HG03565 (cell line): ENCODE measurements at regions not wholly inside any gene's neighbourhood (a gene's known extent, or its start where the extent isn't known, plus 50 kb on each side); places are given as distances from the start of the nearest gene placed in this dataset.

ENCODE experiments used
- ATAC-seq: cut with Tn5 transposase; IDR thresholded peaks from one replicate; pipeline ENCODE4 v1.9.1; 2021; ENCODE audit warnings: mild to moderate bottlenecking, moderate library complexity; ENCODE audit not compliant: unreplicated experiment

- no peak for ATAC-seq
Measured at GRCh38 chr4:125739760-125740159, 425.0 kb downstream of the FAT4 start.

DNA sequence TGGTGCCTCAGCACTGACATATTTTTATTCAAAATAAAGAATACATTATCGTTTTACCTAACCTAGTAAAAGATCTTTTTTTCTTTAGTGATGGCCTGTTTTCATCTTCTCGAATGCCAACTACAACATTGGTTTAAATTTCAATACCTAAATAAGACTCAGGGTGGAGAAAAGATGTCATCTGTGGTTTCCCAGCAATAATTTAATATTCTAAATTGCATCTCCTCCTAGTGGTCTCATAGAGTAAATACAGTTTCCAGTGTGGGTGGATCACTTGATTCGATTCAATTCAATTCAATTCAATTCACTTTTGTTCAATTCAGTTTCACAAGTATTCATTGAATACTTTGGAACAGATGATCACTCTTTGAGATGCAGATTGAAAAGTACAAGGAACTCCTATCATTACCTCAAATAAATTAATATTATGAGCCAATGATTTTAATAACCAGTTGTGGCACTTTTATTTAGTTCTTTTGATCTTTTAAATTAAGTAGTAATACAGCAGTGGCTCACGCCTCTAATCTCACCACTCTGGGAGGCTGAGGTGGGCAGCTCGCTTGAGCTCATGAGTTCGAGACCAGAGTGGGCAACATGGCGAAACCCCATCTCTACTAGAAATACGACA lies 427.2 kb downstream of the FAT4 start:
- ATAC-seq, result no peak

DNA sequence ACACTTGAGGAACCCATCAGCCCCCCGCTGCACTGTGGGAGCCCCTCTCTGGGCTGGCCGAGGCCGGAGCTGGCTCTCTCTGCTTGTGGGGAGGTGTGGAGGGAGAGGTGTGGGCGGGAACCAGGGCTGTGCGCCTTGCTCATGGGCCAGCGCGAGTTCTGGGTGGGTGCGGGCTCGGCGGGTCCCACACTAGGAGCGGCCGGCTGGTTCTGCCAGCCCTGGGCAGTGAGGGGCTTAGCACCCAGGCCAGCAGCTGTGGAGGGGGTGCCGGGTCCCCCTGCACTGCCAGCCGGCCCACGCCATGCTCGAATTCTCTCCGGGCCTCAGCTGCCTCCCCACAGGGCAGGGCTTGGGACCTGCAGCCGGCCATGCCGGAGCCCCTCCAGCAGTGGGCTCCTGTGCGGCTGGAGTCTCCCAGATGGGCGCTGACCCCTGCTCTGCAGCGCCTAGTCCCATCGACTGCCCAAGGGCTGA lies 430.2 kb downstream of the FAT4 start:
- ATAC-seq, result no peak

DNA sequence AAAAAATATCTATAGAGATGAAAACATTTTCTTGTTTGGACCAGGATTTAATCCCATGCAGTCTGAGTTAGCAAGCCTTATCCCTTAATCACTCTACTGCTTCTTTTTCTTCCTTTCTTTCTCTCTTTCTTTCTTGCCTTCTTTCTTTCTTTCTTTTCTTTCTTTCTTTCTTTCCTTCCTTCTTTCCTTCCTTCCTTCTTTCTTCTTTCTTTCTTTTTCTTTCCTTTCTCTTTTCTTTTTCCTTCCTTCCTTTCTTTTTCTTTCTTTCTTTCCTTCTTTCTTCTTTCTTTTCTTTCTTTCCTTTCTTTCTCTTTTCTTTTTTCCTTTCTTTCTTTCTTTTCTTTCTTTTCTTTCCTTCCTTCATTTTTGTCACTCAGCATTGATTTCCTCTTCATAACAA lies 434.6 kb downstream of the FAT4 start:
- no peak for ATAC-seq

DNA sequence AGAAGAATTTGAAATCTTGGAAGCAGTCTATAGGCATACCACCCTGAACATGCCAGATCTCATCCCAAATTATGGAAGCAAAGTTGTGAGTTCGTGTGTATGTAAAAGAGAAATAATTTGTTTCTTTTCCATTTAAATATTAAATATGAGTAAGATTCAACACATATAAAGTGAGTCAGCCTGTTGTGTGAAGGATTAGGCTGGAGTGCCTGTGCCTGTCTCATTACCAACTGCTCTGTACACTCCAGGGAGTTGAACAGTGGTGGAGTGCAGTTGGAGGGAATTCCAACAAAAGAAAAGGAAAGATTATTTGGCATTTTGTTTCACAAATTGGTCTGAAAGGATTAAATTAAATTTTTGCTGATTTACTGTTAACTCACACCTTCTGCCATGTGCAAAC lies 435.6 kb downstream of the FAT4 start:
- ATAC-seq, result no peak

DNA sequence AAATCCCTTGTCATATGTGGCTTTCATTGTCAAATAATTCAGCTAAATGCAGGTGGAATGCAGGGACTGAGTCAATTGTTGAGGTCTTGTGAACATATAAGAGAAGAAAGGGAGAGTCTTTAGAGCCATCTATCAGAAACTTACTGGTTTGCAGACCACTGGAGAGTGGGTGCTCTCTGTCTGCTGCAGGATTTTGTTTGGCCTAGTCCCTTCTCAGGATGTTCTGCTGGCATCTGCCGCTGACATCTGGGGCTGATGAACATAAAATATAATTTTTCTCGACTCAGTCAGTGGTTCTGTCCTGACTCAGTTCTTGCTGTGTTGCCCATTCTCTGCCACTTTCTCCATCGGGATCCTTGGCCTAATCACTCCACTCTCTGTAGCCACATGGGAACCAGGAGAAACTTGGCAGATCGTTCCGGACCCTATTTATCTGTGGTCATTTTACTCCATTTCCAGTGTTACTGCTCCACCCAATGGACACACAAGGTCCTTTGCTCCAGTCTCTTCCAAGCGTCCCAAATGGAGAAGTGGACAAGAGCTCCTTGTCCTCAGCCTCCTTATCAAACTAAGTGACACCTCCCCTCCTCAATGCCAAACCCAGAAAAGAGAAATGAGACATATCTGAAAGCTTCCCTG lies 436.2 kb downstream of the FAT4 start:
- ATAC-seq, result no peak

GRCh38 chr4:125758438-125758837 lies 443.7 kb downstream of the FAT4 start:
- no peak for ATAC-seq

GRCh38 chr4:125760201-125760819 lies 445.6 kb downstream of the FAT4 start:
- no peak for ATAC-seq

DNA sequence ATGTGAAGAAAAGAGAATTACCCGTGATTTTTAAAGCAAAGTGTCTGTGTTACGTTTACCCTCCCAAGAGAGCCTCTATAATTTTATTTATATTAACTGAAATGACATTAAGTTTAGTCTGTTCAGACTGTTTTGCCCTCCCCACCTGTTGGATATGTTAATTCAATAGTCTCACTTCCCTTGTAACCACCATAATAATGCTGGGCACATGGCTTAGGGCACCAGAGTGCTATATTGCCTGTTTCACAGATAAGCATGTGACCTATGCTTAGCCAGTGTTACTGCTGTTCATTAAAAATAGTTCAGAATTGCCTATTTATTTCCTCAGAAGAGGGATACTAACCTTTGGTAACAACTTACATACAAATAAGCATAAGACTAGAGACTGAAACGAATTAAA lies 446.2 kb downstream of the FAT4 start:
- no peak for ATAC-seq

DNA sequence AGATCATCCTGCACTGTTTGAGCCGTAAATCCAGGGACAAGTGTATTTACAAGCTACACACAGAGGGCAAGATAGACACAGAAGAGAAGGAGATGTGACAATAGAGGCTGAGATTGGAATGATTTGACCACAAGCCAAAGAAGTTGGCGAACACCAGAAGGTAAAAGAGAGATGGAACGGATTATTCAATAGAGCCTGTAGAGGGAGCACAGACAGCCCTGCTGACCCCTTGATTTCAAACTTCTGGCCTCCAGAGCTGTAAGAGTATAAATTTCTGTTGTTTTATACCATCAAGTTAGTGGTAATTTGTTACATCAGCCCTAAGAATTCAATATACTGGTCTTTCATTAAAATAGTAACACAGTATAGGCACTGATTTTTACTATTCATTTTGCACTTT lies 447.8 kb downstream of the FAT4 start:
- ATAC-seq, result no peak

DNA sequence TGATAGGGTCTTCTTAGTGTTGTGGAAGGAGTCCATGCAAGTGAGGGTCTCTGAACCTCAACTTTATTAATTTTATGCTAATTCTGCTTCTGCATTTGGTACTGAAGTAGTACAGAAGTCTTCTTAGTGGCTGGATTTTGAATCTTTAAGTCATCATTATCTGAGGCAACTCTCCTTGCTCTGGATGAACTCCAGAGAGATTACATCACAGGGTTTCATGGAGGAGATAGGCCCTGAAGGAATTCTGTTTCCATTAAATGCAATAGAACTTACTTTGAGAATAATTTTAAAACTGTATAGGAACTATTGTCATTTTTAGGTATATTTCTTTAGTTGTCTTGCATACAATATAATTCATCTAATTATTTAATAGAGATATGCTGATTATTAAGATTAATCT lies 451.2 kb downstream of the FAT4 start:
- ATAC-seq, result no peak

DNA sequence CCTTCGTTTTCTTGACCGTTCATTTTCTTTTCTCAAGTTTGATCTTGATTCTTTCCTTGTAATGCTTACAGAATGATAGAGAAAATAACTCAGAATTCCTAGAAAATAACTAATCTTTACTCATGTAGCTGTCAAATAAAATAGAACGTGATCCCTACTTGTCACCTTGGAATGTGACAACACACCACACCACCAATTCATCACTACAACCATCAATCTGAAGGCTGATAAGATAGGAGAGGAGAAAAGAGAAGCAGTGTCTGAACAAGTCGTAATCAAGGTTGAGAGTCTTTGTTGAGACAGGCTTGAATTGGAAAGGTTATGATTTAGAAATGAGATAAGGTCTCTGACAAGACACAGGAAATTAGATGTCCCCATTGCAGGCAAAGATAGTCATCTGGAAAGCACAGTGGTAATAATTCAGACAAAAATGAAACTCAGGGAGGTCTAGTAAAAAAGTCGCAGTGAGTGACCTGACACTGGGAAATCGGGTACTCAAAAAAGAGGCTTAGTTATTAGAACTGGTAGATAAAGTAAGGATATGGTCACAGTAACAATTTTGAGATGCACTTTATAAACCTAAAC lies 456.2 kb downstream of the FAT4 start:
- no peak for ATAC-seq

DNA sequence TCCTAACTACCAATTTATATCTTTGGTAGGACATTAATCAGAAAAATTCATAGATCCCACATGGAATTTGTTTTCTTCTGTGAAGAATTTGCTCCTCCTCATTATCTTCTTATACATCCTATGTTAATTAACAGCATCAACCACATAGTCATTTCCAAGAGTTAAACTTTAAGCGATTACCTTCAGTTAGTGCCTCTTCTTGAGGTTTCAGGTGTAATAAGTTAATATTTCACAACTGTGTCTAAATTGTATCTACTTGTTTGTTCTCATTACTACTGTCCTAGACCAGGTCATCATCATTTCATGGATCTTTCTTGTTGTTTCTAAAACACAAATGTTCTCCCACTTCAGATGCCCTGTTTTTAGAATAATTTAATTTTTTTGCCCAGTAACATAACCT lies 457.9 kb downstream of the FAT4 start:
- no peak for ATAC-seq

DNA sequence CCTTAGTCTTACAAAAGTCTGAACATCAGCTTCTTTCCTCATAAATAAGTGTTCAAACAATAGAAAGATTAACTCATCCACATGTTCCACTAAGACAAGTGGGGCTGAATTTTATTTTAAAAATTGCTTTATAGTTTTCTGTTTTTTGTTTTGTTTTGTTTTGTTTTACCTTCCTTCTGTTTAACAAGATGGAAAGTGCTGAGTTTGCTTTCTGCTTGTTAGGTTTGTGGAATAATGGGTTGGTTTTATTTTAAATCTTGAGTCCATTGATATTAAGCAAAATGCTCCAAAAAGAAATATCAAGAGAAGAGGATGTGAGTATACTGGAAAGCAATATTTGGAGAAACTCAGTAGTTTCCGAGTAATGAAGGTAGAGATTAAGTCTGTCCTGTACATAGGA lies 458.7 kb downstream of the FAT4 start:
- ATAC-seq, result no peak

DNA sequence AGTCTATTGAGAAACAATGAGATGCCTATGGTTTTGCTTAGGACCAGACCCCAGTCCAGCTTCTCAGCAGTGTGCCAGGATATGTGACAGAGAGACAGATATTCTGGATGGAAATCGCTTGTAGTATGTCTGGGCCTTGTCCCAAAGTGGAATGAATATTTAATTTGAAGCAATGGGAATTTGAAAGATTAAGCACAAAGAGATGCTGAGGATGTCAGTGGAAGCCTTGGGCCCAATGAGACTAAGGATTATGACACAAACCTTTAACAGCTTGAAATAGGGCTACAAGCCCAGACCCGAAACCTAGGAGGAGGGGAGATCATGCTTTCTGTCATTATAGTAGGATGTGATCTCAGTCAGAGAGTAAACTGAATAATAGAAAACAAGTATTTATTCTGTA lies 459.2 kb downstream of the FAT4 start:
- ATAC-seq, result no peak

DNA sequence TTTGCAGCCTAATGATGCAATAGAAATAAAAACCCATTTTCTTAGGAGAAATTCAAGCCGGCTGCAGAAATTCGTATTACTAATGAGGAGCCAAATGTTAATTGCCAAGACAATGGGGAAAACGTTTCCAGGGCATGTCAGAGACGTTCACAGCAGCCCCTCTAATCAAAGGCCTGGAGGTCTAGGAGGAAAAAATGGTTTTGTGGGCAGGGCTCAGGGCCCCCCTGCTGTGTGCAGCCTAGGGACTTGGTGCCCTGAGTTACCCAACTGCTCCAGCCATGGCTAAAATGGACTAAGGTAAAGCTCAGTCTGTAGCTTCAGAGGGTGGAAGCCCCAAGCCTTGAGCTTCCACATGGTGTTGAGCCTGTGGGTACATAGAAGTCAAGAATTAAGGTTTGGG lies 461.4 kb downstream of the FAT4 start:
- no peak for ATAC-seq

- no peak for ATAC-seq
Measured at GRCh38 chr4:125780164-125780563, 465.4 kb downstream of the FAT4 start.

GRCh38 chr4:125780747-125781146 lies 466.0 kb downstream of the FAT4 start:
- ATAC-seq, result no peak

- ATAC-seq, result no peak
Measured at GRCh38 chr4:125781651-125782050, 466.9 kb downstream of the FAT4 start.

- ATAC-seq, result no peak
Measured at GRCh38 chr4:125784741-125785140, 470.0 kb downstream of the FAT4 start.

DNA sequence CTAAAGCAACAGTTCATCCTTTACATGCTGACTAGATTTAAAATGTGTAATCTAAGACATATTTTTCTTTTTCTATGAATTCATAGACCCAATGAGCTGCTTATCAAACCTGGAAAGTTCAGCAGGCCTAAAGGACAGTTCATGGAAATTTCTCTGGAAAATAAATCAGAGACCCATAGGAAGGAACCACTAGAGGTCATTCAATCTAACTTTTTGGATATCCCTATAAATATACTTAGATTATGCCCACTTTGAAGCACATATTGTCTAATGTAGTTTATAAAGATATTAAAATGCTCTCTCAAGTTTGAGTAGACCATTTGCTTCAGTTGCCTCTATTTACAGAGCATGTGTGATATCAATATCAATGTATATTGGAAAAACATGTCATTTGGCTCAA lies 473.0 kb downstream of the FAT4 start:
- no peak for ATAC-seq

- no peak for ATAC-seq
Measured at GRCh38 chr4:125789023-125789422, 474.3 kb downstream of the FAT4 start.
